ENCODE measurements at regions not wholly inside any gene's neighbourhood (a gene's known extent, or its start where the extent isn't known, plus 50 kb on each side); places are given as distances from the start of the nearest gene placed in this dataset.

DNA sequence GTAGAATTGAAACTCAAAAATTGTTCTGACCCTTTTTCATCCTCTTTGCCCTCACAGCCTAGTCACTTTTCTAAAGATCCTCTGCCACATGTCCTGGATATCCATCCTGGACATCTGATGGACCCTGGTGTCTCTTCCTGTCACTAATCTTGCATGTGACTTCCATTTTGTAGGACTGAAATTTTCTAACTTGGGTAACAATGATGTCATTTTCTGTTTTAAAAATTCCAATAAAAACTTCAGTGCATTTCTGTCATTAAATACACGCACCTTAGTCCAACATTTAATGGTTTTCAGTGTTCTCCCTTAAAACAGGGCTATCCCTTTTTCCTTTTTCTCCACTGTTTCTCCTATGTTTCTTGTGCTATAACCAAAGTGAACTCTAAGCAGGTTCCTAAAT is 684.9 kb upstream of the ANKRD30A start:
- TF ChIP-seq, protein P1, sequence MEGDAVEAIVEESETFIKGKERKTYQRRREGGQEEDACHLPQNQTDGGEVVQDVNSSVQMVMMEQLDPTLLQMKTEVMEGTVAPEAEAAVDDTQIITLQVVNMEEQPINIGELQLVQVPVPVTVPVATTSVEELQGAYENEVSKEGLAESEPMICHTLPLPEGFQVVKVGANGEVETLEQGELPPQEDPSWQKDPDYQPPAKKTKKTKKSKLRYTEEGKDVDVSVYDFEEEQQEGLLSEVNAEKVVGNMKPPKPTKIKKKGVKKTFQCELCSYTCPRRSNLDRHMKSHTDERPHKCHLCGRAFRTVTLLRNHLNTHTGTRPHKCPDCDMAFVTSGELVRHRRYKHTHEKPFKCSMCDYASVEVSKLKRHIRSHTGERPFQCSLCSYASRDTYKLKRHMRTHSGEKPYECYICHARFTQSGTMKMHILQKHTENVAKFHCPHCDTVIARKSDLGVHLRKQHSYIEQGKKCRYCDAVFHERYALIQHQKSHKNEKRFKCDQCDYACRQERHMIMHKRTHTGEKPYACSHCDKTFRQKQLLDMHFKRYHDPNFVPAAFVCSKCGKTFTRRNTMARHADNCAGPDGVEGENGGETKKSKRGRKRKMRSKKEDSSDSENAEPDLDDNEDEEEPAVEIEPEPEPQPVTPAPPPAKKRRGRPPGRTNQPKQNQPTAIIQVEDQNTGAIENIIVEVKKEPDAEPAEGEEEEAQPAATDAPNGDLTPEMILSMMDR (IDR thresholded peaks at IDR 0.05; ENCODE audit: low read depth, low read length), result no peak
- Histone ChIP-seq H3K27ac (no peak overlapping the region), H3K4me3 (ENCODE audit: low read depth, low read length) (no peak overlapping the region), H3K36me3 (no peaks in the 10 kb centered on the region), H3K27me3 (ENCODE audit: insufficient read depth, low read depth, severe bottlenecking) (no peaks in the 10 kb centered on the region), H3K9me3 (ENCODE audit: severe bottlenecking) (no peaks in the 10 kb centered on the region)
- no peak for DNase-seq

DNA sequence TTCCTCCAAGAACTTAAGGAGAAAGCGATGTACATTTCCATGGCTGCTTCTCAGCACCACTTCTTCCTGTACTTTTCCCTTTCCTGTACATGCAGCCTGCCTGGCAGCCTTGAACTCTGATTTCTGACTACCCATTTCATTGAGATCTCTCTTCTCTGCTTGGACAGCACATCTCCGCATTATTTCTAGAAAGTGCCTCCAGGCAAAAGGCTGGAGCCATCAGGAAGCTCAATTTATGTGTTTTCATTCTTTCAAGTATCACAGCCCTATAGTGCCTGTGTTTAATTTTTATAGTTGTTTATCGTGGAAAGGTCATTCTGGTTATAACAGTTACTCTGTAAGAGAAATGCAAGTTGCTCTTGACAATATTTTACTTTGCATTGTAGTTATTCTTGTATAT is 688.0 kb upstream of the ANKRD30A start:
- Histone ChIP-seq H3K9me3 (ENCODE audit: severe bottlenecking) (no peaks in the 10 kb centered on the region), H3K4me3 (ENCODE audit: low read depth, low read length) (no peak overlapping the region), H3K27ac (no peak overlapping the region), H3K36me3 (no peaks in the 10 kb centered on the region), H3K27me3 (ENCODE audit: insufficient read depth, low read depth, severe bottlenecking) (no peaks in the 10 kb centered on the region)
- no peak for DNase-seq
- TF ChIP-seq, protein P1 (IDR thresholded peaks at IDR 0.05; ENCODE audit: low read depth, low read length), result no peak

DNA sequence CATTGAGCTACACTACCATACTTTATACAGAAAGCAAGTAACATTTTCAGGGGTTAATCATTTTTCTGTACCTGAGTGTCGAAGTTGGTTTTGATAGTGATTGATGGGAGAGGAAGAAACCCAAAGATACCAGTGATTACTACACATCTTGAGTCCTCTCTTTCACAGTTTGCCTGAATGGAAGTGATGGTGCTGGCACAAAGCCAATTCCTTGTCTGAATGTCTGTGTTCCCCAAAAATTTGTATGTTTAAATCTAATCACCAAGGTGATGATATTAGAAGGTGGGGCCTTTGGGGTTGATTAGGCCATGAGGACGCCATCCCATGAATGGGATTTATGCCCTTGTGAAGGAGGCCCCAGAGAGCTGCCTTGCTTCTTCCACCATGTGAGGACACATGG is 696.9 kb upstream of the ANKRD30A start:
- Histone ChIP-seq H3K27me3 (ENCODE audit: insufficient read depth, low read depth, severe bottlenecking) (no peaks in the 10 kb centered on the region), H3K27ac (no peak overlapping the region), H3K9me3 (ENCODE audit: severe bottlenecking) (no peaks in the 10 kb centered on the region), H3K36me3 (no peaks in the 10 kb centered on the region), H3K4me3 (ENCODE audit: low read depth, low read length) (no peak overlapping the region)
- TF ChIP-seq, protein P1 (IDR thresholded peaks at IDR 0.05; ENCODE audit: low read depth, low read length), result no peak
- DNase-seq, result no peak

DNA sequence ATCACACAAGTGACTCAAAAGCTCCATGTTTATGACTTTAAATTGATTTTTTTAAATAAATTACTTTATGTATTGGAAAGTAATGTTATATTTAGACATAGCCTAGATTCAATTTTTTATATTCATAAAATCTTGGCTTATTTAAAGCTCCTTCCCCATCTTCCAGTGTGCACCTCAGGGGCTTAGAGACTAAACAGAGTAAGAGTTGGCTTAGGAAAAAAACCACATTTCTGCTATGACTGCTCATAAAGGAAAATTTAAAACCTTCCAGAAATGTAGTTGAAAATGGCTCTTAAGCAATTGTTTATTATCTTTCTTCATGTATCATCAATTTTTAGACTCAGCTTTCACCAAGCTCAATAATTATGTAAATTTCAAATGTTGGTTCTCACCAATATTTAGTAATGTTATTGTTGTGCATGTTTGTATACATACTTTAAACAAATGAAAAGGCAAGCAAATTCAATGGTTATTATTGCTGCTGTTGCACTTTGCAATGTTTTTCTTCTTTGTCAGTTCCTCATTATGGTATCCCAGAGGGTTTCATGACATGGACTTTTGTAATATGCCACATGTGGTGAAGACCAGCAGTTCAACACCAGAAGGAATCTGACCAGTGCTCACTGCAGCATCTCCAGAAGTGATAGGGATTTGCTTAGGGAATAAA is 700.1 kb upstream of the ANKRD30A start:
- Histone ChIP-seq H3K4me3 (ENCODE audit: low read depth, low read length) (no peak overlapping the region), H3K27me3 (ENCODE audit: insufficient read depth, low read depth, severe bottlenecking) (no peaks in the 10 kb centered on the region), H3K9me3 (ENCODE audit: severe bottlenecking) (no peaks in the 10 kb centered on the region), H3K27ac (no peak overlapping the region), H3K36me3 (no peaks in the 10 kb centered on the region)
- DNase-seq, result no peak
- TF ChIP-seq, protein P1 (IDR thresholded peaks at IDR 0.05; ENCODE audit: low read depth, low read length), result no peak

DNA sequence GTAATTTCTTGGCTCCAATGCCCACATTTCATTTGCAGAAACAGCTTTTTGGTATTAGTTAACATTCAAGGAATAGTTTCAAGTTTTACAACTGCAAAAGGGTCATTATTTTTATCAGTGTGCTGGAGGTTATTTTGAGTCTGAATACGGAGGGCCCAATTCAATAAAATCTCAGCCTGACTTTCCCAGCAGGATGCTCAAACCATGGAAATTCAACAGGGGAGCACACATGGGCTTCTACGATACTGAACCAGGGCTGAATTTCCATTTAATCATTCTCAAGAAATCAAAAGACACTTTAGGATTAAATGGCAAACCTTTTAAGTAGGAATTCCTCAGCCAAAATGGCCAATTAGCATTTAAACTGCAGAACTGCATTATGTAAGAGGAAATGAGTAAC is 700.9 kb upstream of the ANKRD30A start:
- Histone ChIP-seq H3K27me3 (ENCODE audit: insufficient read depth, low read depth, severe bottlenecking) (no peaks in the 10 kb centered on the region), H3K4me3 (ENCODE audit: low read depth, low read length) (no peak overlapping the region), H3K27ac (no peak overlapping the region), H3K36me3 (no peaks in the 10 kb centered on the region), H3K9me3 (ENCODE audit: severe bottlenecking) (no peaks in the 10 kb centered on the region)
- no peak for DNase-seq
- TF ChIP-seq, protein P1 (IDR thresholded peaks at IDR 0.05; ENCODE audit: low read depth, low read length), result no peak

DNA sequence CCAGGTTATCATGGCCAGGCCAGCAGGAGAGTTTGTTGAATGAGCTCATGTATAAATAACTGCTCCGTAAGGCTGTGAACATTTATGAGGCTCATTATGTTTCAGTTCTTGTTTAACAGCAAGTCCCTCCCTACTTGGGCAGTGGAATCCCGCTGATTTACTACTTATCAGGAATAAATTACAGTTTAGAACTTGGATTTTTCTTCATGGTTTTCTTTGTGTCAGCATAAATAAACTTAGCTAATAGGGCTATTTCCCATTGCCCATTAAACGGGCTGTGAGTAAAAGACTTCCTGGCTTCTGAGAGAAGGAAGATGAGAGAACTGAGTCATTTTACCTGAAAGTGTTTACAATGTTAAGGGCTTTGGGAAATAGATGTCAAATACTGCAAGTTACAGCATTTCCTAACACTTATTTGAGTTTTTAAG is 701.6 kb upstream of the ANKRD30A start:
- Histone ChIP-seq H3K36me3 (no peaks in the 10 kb centered on the region), H3K27me3 (ENCODE audit: insufficient read depth, low read depth, severe bottlenecking) (no peaks in the 10 kb centered on the region), H3K4me3 (ENCODE audit: low read depth, low read length) (no peak overlapping the region), H3K9me3 (ENCODE audit: severe bottlenecking) (no peaks in the 10 kb centered on the region), H3K27ac (no peak overlapping the region)
- DNase-seq, result no peak
- TF ChIP-seq, protein P1 (IDR thresholded peaks at IDR 0.05; ENCODE audit: low read depth, low read length), result no peak
